GM18511 (cell line): ENCODE measurements at regions not wholly inside any gene's neighbourhood (a gene's known extent, or its start where the extent isn't known, plus 50 kb on each side); places are given as distances from the start of the nearest gene placed in this dataset.
"Not testable (repeated sequence)": the region's sequence is repeated elsewhere in the genome, so short reads cannot be mapped to it uniquely, and the experiment has no call there.

Experiments used
- ATAC-seq: cut with Tn5 transposase; IDR thresholded peaks from one replicate; pipeline ENCODE4 v1.9.1; 2021; ENCODE audit warnings: mild to moderate bottlenecking, moderate library complexity; ENCODE audit not compliant: unreplicated experiment

- not testable (repeated sequence) for ATAC-seq
Observed at GRCh38 chr7:106530183-106530582, 130.8 kb downstream of the CCDC71L start.

GRCh38 chr7:106526617-106527016, 134.3 kb downstream of the CCDC71L start:
- not testable (repeated sequence) for ATAC-seq

- no peak for ATAC-seq
Observed at GRCh38 chr7:106524690-106525059, 136.3 kb downstream of the CCDC71L start.

- no peak for ATAC-seq
Observed at GRCh38 chr7:106523482-106523881, 137.5 kb downstream of the CCDC71L start.

GRCh38 chr7:106522696-106523095, 138.3 kb downstream of the CCDC71L start:
- ATAC-seq = no peak

- no peak for ATAC-seq
Observed at GRCh38 chr7:106521541-106521940, 139.4 kb downstream of the CCDC71L start.

- no peak for ATAC-seq
Observed at GRCh38 chr7:106520962-106521514, 139.9 kb downstream of the CCDC71L start.

GRCh38 chr7:106518967-106519366, 142.0 kb downstream of the CCDC71L start:
- ATAC-seq = no peak

GRCh38 chr7:106518239-106518638, 142.7 kb downstream of the CCDC71L start:
- ATAC-seq = no peak

- no peak for ATAC-seq
Observed at GRCh38 chr7:106517508-106517907, 143.4 kb downstream of the CCDC71L start.

- no peak for ATAC-seq
Observed at GRCh38 chr7:106515321-106515720, 145.6 kb downstream of the CCDC71L start.

GRCh38 chr7:106514881-106515280, 146.1 kb downstream of the CCDC71L start:
- ATAC-seq = no peak

- no peak for ATAC-seq
Observed at GRCh38 chr7:106512217-106512616, 148.7 kb downstream of the CCDC71L start.

- ATAC-seq = no peak
Observed at GRCh38 chr7:106504645-106505044, 156.3 kb downstream of the CCDC71L start.

GRCh38 chr7:106504207-106504606, 156.8 kb downstream of the CCDC71L start:
- ATAC-seq = no peak

GRCh38 chr7:106503626-106504025, 157.3 kb downstream of the CCDC71L start:
- ATAC-seq = no peak

- no peak for ATAC-seq
Observed at GRCh38 chr7:106501605-106502580, 159.1 kb downstream of the CCDC71L start.

GRCh38 chr7:106499897-106500296, 161.1 kb downstream of the CCDC71L start:
- no peak for ATAC-seq

- ATAC-seq = not testable (repeated sequence)
Observed at GRCh38 chr7:106498005-106498404, 163.0 kb downstream of the CCDC71L start.

GRCh38 chr7:106493041-106493731, 167.8 kb downstream of the CCDC71L start:
- ATAC-seq = no peak

GRCh38 chr7:106488465-106488864, 172.5 kb downstream of the CCDC71L start:
- ATAC-seq = no peak

GRCh38 chr7:106487892-106488291, 173.1 kb downstream of the CCDC71L start:
- ATAC-seq = no peak
